Spleen (tissue), 7 donors: ENCODE measurements at regions not wholly inside any gene's neighbourhood (a gene's known extent, or its start where the extent isn't known, plus 50 kb on each side); places are given as distances from the start of the nearest gene placed in this dataset.

Experiments used
- CTCF ChIP-seq, 11 experiments: fragments of 200-600 bp in 7 of 11; fragments of 450-650 bp in 4 of 11; sonication (generic) in 4 of 11; IDR thresholded peaks in 8 of 11; conservative IDR thresholded peaks in 3 of 11; 1 replicate in 7 of 11; 2 replicates in 4 of 11; pipeline versions ENCODE4 v1.4.0 to v1.8.0; 2016 to 2021; ENCODE audit warnings: antibody characterized with exemption in 11 of 11, inconsistent platforms in 4 of 11, mild to moderate bottlenecking in 1 of 11
- POLR2A ChIP-seq, 3 donors: fragments of 450-650 bp; IDR thresholded peaks; one replicate each; pipeline ENCODE4 v1.5.1; 2017; ENCODE audit warnings: antibody characterized with exemption in 3 of 3, mild to moderate bottlenecking in 1 of 3
- donor health status: DM: no; HTN: no; CAD: no; lungs with moderate emphysema.
- donor health status: DM: no; HTN: no; CAD: no.
- donor health status: DM: no; HTN: no; CAD: no.

DNA sequence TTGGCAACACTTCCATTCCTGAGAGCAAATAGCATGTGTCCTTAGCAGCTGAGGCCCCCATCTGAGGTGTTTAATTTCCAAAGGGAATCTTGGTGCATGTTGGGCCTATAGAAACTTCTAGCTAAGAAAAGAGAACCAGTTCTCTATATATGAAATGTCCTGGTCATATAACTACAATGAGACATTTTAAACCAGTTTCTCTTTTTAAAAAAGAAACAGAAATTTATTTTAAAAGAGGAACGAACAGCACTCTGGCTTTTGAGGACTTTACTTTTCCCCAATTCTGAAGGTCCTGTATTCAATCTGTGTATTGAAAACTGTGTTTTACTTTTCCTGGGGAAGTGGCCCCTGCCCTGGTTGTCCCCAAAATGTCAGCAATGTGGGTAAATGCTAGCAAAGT, 94.0 kb upstream of the FOXN2 start:
- TF ChIP-seq POLR2A (IDR thresholded peaks at IDR 0.05) (no peak), CTCF (IDR thresholded peaks at IDR 0.05 in 8 of 11, conservative IDR thresholded peaks at IDR 0.05 in 3 of 11) (no peak)
